ENCODE measurements at regions not wholly inside any gene's neighbourhood (a gene's known extent, or its start where the extent isn't known, plus 50 kb on each side); places are given as distances from the start of the nearest gene placed in this dataset.

- ChIA-PET CTCF (no interaction called here), POLR2A (no interaction called here)
- ATAC-seq (peak; percentile 58; the same call in 1 of the 2 replicates), DNase-seq (ENCODE audit: low spot score) (no peak)
- no peak overlapping the region for H3K4me3 Mint-ChIP-seq
- H3K36me3 Mint-ChIP-seq: no peaks in the 10 kb centered on the region
- no peak overlapping the region for H3K27ac Mint-ChIP-seq
- H3K4me1 Mint-ChIP-seq: peaks cover 30% of the 10 kb centered on the region
- H3K9me3 Mint-ChIP-seq: no peaks in the 10 kb centered on the region
- TF ChIP-seq PRDM15 (CRISPR knock-in tag; IDR thresholded peaks at IDR 0.05): no peak
- no peak for TF ChIP-seq HMGA2 (CRISPR knock-in tag; IDR thresholded peaks at IDR 0.05)
- TF ChIP-seq IRF2 (CRISPR knock-in tag; IDR thresholded peaks at IDR 0.05; ENCODE audit: borderline replicate concordance, low read depth): no peak
- no peak for TF ChIP-seq EMX1 (CRISPR knock-in tag; IDR thresholded peaks at IDR 0.05)
- TF ChIP-seq ERG (CRISPR knock-in tag; IDR thresholded peaks at IDR 0.05): no peak
- TF ChIP-seq FOXP4 (CRISPR knock-in tag; IDR thresholded peaks at IDR 0.05): no peak
- no peak for TF ChIP-seq NR3C1 (CRISPR knock-in tag; conservative IDR thresholded peaks at IDR 0.05; ENCODE audit: low read depth)
- no peak for TF ChIP-seq JUN (CRISPR knock-in tag; IDR thresholded peaks at IDR 0.05)
- no peaks in the 10 kb centered on the region for H3K27me3 Mint-ChIP-seq (ENCODE audit: low read depth)
These were observed 677.0 kb upstream of the WWC1 start for GRCh38 chr5:167614294-167615021.

- Mint-ChIP-seq H3K27ac (no peak overlapping the region), H3K4me1 (peaks cover 32% of the 10 kb centered on the region), H3K27me3 (ENCODE audit: low read depth) (no peaks in the 10 kb centered on the region), H3K4me3 (no peak overlapping the region), H3K9me3 (no peaks in the 10 kb centered on the region), H3K36me3 (no peaks in the 10 kb centered on the region)
- ChIA-PET CTCF (no interaction called here), POLR2A (no interaction called here)
- ATAC-seq (no peak), DNase-seq (ENCODE audit: low spot score) (no peak)
- no peak for TF ChIP-seq USF1 (CRISPR knock-in tag; IDR thresholded peaks at IDR 0.05)
- no peak for TF ChIP-seq NFYB (CRISPR knock-in tag; conservative IDR thresholded peaks at IDR 0.05; ENCODE audit: low read depth)
- no peak for TF ChIP-seq ZNF138 (CRISPR knock-in tag; conservative IDR thresholded peaks at IDR 0.05)
- no peak for TF ChIP-seq ZNF423 (CRISPR knock-in tag; IDR thresholded peaks at IDR 0.05)
These were observed 675.2 kb upstream of the WWC1 start for GRCh38 chr5:167616043-167616890.

- no peak overlapping the region for H3K27ac Mint-ChIP-seq
- peaks cover 8% of the 10 kb centered on the region; the same call in 1 of the 2 replicates for H3K4me1 Mint-ChIP-seq
- H3K9me3 Mint-ChIP-seq: peaks cover 7% of the 10 kb centered on the region
- POLR2A ChIA-PET: no interaction called here
- CTCF ChIA-PET: interaction anchor here (1.2 kb wide), 1 partner anchor 424 kb away, joined by 3 read pairs; no protein-coding TSS in a partner anchor
- DNase-seq (ENCODE audit: low spot score) (no peak), ATAC-seq (no peak)
- H3K4me3 Mint-ChIP-seq: no peak overlapping the region
- no peaks in the 10 kb centered on the region for H3K27me3 Mint-ChIP-seq (ENCODE audit: low read depth)
- H3K36me3 Mint-ChIP-seq: no peaks in the 10 kb centered on the region
- TF ChIP-seq GRHL2 (CRISPR knock-in tag; IDR thresholded peaks at IDR 0.05; ENCODE audit: insufficient replicate concordance, severe bottlenecking): no peak
- no peak for TF ChIP-seq ATF3 (CRISPR knock-in tag; conservative IDR thresholded peaks at IDR 0.05)
- TF ChIP-seq TP53 (CRISPR knock-in tag; IDR thresholded peaks at IDR 0.05): no peak
- no peak for TF ChIP-seq ZNF317 (CRISPR knock-in tag; IDR thresholded peaks at IDR 0.05; ENCODE audit: borderline replicate concordance, low read depth)
- no peak for TF ChIP-seq FOXJ3 (CRISPR knock-in tag; IDR thresholded peaks at IDR 0.05; ENCODE audit: borderline replicate concordance)
- TF ChIP-seq CREM (CRISPR knock-in tag; IDR thresholded peaks at IDR 0.05): no peak
- no peak for TF ChIP-seq NFATC4 (CRISPR knock-in tag; IDR thresholded peaks at IDR 0.05)
- TF ChIP-seq ZNF121 (CRISPR knock-in tag; IDR thresholded peaks at IDR 0.05): no peak
- no peak for TF ChIP-seq ELF4 (CRISPR knock-in tag; IDR thresholded peaks at IDR 0.05; ENCODE audit: low read depth)
- no peak for TF ChIP-seq USF1 (CRISPR knock-in tag; IDR thresholded peaks at IDR 0.05)
These were observed 668.1 kb upstream of the WWC1 start for GRCh38 chr5:167623354-167623753.
